Stimulated activated CD8-positive, alpha-beta memory T cell treated with anti-CD3 and anti-CD28 coated beads, Interleukin-12 subunit alpha, Interleukin-12 subunit beta, amount 100 ng/mL, for 24 hours (primary cell): ENCODE measurements at regions not wholly inside any gene's neighbourhood (a gene's known extent, or its start where the extent isn't known, plus 50 kb on each side); places are given as distances from the start of the nearest gene placed in this dataset.

Experiments
- DNase-seq: peaks from one replicate; pipeline ENCODE4 v3.0.0-alpha.2; 2020; ENCODE audit errors: extremely low read depth

- no peak for DNase-seq
Measured at GRCh38 chr6:97591955-97592354, 308.9 kb upstream of the MMS22L start.

GRCh38 chr6:97594844-97595243 lies 311.8 kb upstream of the MMS22L start:
- DNase-seq = no peak

- DNase-seq = no peak
Measured at GRCh38 chr6:97621111-97621510, 338.1 kb upstream of the MMS22L start.

- no peak for DNase-seq
Measured at GRCh38 chr6:97626671-97627441, 343.8 kb upstream of the MMS22L start.

GRCh38 chr6:97629180-97629579 lies 346.2 kb upstream of the MMS22L start:
- no peak for DNase-seq

DNA sequence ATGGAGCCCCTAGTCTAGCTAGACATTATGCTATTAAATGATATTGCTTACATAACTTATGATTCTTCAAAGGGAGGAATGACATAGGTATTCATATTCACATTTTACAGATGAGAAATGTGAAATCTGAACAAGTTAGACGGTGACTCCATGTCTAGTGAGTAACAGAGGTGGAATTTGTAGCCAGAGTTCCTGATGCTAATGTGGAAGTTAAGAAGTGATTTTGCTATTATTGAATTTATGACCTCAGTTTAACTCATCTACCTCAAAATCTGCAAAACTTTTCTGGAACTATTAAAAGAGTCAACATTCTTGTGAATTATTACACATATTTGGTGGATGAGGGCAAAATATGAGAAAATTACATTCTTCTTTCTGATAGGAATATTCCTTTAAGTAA lies 347.6 kb upstream of the MMS22L start:
- no peak for DNase-seq

GRCh38 chr6:97632341-97632740 lies 349.3 kb upstream of the MMS22L start:
- no peak for DNase-seq

DNA sequence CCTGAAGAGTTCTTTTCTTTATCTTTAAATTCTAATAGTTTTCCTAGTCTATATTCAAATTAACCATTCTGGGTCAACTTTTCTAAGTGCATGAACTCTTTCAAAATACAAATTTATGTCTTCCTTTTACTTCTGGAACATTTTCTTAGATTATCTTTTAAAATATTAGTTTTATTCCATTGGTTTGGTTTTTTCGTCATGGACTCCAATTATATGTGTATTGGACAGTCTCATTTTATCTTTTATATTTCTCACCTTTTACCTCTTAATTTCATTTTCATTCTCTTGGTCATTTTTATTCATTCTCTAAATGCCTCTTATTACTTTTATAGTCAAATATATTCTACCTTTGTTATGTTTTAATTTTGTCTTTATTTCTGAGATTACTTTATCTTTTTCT lies 356.7 kb upstream of the MMS22L start:
- DNase-seq = no peak

DNA sequence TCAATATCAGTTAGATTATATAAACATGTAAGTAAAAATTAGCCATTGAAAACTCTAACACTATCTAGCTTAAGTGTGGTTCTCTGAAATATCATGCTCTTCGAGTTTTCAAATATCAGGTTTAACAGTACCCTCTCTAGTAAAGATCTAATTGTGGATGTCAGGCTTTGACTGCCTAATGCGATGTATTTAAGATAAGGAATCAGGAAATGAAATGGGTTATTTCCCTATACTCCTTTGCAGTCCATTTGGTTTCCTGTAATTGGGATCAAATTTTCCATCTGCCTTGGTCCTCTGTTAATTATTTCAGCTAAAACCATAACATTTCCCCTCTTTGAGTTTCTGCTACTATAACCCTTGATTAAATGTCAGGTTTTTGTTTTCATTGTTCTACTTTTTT lies 361.3 kb upstream of the MMS22L start:
- no peak for DNase-seq

- no peak for DNase-seq
Measured at GRCh38 chr6:97645757-97646156, 362.7 kb upstream of the MMS22L start.

GRCh38 chr6:97653076-97653475 lies 370.1 kb upstream of the MMS22L start:
- DNase-seq = no peak

DNA sequence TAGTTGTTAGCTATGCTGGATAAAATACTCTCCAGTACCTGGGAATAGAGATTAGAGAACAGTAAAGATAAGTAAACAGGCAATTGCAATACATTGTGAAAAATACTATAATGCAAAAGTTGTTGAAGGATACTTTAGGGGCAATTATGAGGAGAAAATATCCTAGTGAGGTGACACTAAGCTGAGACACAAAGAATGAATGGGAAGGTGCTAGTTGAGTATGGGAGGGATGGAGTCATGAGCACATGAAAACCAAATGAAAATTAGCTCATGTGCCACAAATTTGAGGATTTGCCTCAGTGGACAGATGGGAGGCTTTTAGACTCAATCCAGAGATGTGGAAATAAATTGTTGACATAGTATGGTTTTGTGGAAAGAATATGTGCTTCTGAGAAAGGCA lies 370.5 kb upstream of the MMS22L start:
- no peak for DNase-seq

DNA sequence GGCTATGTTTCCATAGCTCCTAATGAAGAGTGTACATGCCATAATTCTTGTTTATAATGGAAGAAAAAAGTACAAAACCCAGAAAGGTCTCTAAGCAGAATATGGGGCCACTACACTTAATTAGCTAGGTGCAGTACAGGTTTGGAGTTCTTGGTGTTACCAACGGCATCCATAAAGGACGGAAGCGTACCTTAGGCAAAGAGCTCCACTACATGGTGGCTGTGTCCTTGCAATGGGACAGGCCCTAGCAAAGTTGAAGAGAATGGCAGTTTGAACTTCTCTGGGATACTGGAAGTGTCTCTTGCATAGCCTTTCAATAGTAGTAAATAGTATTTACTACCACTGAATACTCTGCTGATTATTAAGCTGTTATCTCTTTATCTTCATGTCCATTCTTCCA lies 371.7 kb upstream of the MMS22L start:
- DNase-seq = no peak

DNA sequence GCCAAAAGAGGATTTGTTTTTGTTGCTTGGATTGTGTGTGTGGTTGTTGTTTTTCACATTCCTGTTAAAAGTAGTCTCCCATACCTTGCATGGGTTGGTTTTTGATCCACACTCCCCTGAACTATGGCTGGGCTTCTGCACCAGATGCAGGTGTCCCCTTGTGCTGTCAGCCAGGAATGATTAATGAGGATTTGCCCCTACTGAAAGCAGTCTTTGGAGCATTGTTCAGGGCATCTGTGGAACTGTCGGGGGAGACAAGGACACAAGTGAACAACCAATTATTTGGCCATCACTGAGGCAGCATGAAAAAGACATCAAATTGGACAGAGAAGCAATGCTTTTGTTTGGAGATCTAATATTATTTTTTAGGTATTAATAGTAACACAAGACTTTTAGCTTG lies 373.2 kb upstream of the MMS22L start:
- no peak for DNase-seq

- no peak for DNase-seq
Measured at GRCh38 chr6:97656706-97657350, 373.8 kb upstream of the MMS22L start.

DNA sequence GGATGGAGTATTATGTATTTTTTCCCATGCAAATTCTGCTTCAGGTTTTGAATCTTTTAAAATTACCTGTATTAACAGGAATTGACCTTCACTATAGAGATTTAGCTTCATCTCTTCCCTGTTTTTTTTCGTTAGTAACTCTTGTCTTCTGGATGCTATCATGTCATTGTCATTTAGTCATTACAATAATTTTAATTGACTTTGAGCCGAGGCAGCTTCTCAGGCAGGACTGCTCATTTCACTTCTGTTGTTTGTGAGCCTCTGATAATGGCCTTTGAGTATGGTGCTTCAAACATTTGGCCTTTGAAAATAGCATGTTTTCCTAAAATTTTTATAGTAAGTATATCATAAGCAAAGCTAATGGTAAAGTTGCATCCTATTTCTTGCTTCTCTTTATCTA lies 375.1 kb upstream of the MMS22L start:
- no peak for DNase-seq

- no peak for DNase-seq
Measured at GRCh38 chr6:97663252-97663651, 380.2 kb upstream of the MMS22L start.

- DNase-seq = no peak
Measured at GRCh38 chr6:97665446-97665845, 382.4 kb upstream of the MMS22L start.

DNA sequence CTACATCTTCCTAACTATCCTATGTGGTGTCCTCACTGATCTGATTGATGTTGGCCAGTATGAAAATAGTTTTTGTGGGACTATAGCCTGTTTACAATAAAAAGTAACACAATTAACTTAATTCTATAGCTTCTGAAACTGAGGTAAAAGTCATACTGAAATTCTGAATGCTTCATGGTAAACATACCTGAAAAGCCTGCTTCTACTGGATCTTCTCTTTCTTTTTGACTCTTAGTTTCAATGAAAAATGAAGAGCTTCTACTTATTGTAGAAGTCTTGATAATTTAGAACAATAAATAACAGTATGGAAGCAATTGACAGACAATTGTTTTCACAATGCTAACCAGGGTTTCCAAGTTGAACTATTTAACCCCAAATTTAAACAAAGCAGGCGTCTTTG lies 383.9 kb upstream of the MMS22L start:
- DNase-seq = no peak

- no peak for DNase-seq
Measured at GRCh38 chr6:97668716-97669115, 385.7 kb upstream of the MMS22L start.

GRCh38 chr6:97669191-97670031 lies 386.4 kb upstream of the MMS22L start:
- no peak for DNase-seq

GRCh38 chr6:97674802-97675201 lies 391.8 kb upstream of the MMS22L start:
- no peak for DNase-seq

DNA sequence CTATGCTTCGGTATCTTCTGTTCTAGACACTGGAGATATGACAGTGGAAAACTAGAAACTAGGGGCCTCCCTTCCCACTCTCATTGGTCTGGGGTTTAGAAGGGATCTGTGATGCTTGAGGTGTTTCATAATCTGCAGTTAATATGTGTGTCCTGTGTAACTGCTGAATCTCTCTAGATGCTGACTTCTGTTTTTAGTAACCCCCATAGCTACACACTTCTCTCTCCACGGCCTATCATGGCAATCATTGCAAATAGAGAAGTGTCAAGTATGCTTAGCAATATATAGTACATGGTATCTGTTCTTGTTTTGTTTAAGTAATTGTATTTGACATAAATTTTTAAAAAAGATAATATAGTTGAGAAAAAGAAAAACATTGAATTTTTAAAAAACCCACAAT lies 394.6 kb upstream of the MMS22L start:
- DNase-seq = no peak
